ENCODE measurements at regions not wholly inside any gene's neighbourhood (a gene's known extent, or its start where the extent isn't known, plus 50 kb on each side); places are given as distances from the start of the nearest gene placed in this dataset.

- H3K27me3 ChIP-seq (ENCODE audit: control insufficient read depth, insufficient read depth, low read length) = no peaks in the 10 kb centered on the region
- H3K36me3 ChIP-seq (ENCODE audit: control insufficient read depth in 2 of 3, insufficient read depth in 3 of 3, low read length in 3 of 3) = no peaks in the 10 kb centered on the region
- no peak for FAIRE-seq
- intact Hi-C loops (cut with DNase I) = no loop called here
- H3K4me1 ChIP-seq (ENCODE audit: control insufficient read depth in 2 of 3, insufficient read depth in 2 of 3, low read depth in 1 of 3, low read length in 3 of 3) = no peaks in the 10 kb centered on the region
- H3K4me3 ChIP-seq (ENCODE audit: low read length in 3 of 3) = no peak overlapping the region
- no peaks in the 10 kb centered on the region for H3K9me3 ChIP-seq (ENCODE audit: control insufficient read depth in 2 of 3, insufficient read depth in 1 of 3, low read length in 3 of 3)
- no peak for TF ChIP-seq CTCF (IDR thresholded peaks at IDR 0.05; ENCODE audit: borderline replicate concordance, extremely low read depth, insufficient read depth)
- H3K27ac ChIP-seq (ENCODE audit: low read depth in 2 of 2, low read length in 2 of 2) = no peak overlapping the region
- H3K9ac ChIP-seq (ENCODE audit: low read length in 3 of 3) = no peak overlapping the region
- DNase-seq = no peak
These were observed 197.5 kb downstream of the IRS1 start for GRCh38 chr2:226601881-226602662.

DNA sequence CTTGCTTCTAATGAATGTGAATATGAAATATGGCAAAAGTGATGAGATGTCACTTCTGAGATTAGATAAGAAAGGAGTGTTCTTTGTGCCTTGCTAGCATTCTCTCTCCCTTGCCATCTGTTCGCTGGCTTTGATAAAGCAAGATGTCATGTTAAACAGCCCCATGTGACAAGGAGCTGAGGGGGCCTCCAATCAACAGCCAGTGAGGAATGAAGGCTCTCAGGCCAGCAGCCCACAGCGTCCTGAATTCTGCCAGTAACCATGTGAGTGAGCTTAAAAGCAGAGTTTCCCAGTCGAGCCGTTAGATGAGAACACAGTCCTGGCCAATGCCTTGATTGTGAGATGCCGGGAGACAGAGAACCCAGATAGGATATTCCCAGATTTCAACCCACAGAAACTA, 198.8 kb downstream of the IRS1 start:
- Histone ChIP-seq H3K4me1 (ENCODE audit: control insufficient read depth in 2 of 3, insufficient read depth in 2 of 3, low read depth in 1 of 3, low read length in 3 of 3) (no peaks in the 10 kb centered on the region), H3K27ac (ENCODE audit: low read depth in 2 of 2, low read length in 2 of 2) (no peak overlapping the region), H3K9me3 (ENCODE audit: control insufficient read depth in 2 of 3, insufficient read depth in 1 of 3, low read length in 3 of 3) (no peaks in the 10 kb centered on the region), H3K4me3 (ENCODE audit: low read length in 3 of 3) (no peak overlapping the region), H3K27me3 (ENCODE audit: control insufficient read depth, insufficient read depth, low read length) (no peaks in the 10 kb centered on the region), H3K36me3 (ENCODE audit: control insufficient read depth in 2 of 3, insufficient read depth in 3 of 3, low read length in 3 of 3) (no peaks in the 10 kb centered on the region), H3K9ac (ENCODE audit: low read length in 3 of 3) (no peak overlapping the region)
- intact Hi-C loops (cut with DNase I) = no loop called here
- TF ChIP-seq CTCF (IDR thresholded peaks at IDR 0.05; ENCODE audit: borderline replicate concordance, extremely low read depth, insufficient read depth) = no peak
- FAIRE-seq (no peak), DNase-seq (no peak)

- no peaks in the 10 kb centered on the region for H3K9me3 ChIP-seq (ENCODE audit: control insufficient read depth in 2 of 3, insufficient read depth in 1 of 3, low read length in 3 of 3)
- no peak overlapping the region for H3K9ac ChIP-seq (ENCODE audit: low read length in 3 of 3)
- H3K4me1 ChIP-seq (ENCODE audit: control insufficient read depth in 2 of 3, insufficient read depth in 2 of 3, low read depth in 1 of 3, low read length in 3 of 3) = no peaks in the 10 kb centered on the region
- intact Hi-C loops (cut with DNase I) = no loop called here
- H3K27ac ChIP-seq (ENCODE audit: low read depth in 2 of 2, low read length in 2 of 2) = no peak overlapping the region
- DNase-seq (no peak), FAIRE-seq (no peak)
- no peaks in the 10 kb centered on the region for H3K36me3 ChIP-seq (ENCODE audit: control insufficient read depth in 2 of 3, insufficient read depth in 3 of 3, low read length in 3 of 3)
- no peaks in the 10 kb centered on the region for H3K27me3 ChIP-seq (ENCODE audit: control insufficient read depth, insufficient read depth, low read length)
- H3K4me3 ChIP-seq (ENCODE audit: low read length in 3 of 3) = no peak overlapping the region
- TF ChIP-seq CTCF (IDR thresholded peaks at IDR 0.05; ENCODE audit: borderline replicate concordance, extremely low read depth, insufficient read depth) = no peak
These were observed 199.4 kb downstream of the IRS1 start for GRCh38 chr2:226600184-226600583.
